NCI-H1048 (cell line): ENCODE measurements at regions not wholly inside any gene's neighbourhood (a gene's known extent, or its start where the extent isn't known, plus 50 kb on each side); places are given as distances from the start of the nearest gene placed in this dataset.

Source experiments
- DNase-seq: peaks from one replicate; lab custom pipeline; 2025; lab: John Stamatoyannopoulos, UW

DNA sequence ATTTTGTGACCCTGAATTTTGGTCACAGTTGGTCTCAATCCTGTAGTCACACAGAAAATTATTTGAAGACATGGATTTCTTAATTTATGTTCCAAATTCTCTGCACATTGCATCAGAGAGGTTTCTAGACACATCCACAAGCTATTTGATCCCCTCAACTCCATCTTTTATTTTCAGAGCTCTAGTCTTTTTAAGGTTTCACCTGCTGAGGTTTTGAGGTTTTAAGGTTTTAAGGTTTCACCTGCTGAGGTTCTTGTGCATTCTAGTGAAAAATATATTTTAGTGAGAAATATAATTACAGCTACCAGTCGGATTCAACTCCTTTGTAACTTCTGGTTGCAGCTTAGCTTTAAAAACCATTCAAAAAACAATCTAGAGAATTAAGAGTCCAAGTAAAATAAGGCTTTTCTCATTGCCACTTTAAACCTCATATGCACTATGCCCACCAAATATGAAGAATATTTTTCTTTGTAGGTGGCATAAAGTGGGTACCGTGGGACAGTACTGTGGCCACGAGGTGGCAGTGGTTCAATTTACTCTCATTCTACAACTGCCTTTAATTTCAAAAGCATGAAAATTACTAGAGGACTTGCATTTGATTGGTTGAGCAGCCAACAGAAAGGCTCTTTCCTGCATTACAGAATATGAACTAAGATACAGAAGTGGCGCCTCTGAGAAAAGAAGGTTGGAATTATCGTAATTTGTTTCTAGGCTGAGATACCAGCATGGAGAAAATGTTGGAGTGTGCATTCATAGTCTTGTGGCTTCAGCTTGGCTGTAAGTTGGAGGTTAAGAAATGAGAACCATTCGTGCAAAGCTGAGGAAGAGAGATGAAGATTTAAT is 366.5 kb upstream of the OR4E1 start:
- DNase-seq, result no peak

DNA sequence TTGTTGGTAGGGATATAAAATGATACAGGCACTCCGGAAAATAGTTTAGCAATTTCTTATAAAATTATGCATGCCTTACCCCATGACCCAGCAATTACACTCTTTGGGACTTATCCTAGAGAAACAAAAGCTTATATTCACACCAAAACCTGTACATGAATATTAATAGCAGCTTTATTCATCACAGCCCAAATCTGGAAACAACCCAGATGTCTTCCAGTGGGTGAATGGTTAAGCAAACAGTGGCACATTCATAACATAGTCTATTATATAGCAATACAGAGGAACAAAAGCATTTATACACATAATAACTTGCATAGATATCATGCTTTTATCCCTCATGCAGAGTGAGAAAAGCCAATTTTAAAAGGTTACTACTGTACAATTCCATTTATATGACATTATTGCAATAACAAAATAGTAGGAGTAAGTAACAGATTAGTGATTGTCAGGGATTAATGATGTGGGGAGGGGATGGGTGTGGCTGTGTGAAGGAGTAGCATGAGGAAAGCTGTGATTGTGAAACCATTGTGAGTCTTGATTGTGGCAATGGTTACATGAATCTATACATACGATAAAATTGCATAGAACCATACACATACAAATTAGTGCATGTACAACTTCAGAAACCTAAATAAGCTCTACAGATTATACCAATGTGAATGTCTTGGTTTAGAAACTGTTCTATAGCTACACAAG is 363.1 kb upstream of the OR4E1 start:
- no peak for DNase-seq

DNA sequence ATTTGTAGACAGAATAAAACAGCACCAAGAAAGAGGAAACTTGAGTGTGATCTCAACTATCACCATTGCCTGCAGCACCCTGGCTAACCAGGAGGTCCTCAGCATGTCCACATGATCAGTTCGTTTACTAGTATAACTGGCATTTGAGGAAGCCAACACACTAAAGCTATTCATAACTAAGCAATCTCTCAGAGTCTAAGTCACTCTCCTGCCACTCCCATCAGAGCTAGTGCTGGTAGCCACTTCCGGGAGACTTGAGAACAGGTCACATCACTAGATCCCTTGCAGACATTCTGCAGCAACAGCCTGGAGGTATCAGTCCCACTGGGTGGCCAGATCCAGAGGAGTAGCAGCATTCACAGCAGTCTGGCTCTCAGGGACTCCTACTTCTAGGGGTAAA is 352.9 kb upstream of the OR4E1 start:
- no peak for DNase-seq

DNA sequence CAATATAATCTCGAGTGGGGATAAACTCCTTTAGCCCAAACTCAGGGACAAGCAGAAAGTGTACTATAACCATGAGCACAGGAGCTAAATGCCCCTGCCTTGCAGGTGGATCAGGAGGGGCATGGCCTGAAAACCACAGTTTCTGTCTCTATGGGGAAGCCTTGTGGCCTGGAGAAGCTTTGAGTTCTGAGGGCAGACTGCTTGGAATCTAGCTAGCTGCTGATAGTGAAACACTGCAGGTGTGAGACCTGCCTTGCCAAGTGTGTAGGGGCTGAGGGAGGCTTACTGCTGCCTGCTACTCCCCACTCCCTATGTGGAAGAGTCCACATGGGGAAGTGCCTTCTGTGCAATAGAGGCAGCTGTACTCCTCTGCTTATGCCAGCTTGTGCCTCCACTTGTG is 352.3 kb upstream of the OR4E1 start:
- no peak for DNase-seq

DNA sequence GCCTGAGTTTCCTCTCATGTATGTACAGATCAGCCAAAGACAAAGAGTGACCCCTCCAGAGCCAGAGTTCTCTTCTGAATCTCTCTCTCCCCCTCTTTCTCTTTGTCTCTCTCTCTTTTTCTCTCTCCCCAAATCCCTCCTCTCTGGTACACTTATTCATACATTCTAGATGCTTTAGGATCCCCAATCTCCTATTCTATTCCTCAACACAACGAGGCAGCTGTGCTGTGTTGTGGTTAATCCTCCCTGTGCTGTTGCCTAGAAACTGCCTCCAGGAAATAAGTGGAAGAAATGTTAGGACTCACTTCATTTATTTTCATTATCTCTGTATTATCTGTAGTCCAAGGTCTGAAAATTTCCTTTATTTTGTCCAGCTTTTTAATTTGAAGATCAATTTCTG is 350.5 kb upstream of the OR4E1 start:
- no peak for DNase-seq

DNA sequence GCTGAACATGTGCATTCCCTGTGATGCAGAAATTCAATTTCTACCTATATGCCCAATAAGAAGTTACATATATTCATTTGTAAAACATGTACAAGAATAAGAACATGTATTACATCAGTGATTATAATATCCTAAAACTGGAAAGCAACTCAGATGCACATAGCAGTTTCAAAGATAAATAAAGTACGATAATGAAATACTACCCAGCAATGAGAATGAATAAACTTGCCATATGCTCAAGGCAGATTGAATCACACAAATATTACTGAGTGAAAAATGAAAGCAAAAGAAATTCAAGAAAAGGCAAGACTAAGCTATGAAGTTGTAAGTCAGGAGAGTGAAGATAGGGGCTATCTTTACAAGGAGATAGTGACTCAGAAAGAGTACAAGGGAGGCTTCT is 345.3 kb upstream of the OR4E1 start:
- no peak for DNase-seq

DNA sequence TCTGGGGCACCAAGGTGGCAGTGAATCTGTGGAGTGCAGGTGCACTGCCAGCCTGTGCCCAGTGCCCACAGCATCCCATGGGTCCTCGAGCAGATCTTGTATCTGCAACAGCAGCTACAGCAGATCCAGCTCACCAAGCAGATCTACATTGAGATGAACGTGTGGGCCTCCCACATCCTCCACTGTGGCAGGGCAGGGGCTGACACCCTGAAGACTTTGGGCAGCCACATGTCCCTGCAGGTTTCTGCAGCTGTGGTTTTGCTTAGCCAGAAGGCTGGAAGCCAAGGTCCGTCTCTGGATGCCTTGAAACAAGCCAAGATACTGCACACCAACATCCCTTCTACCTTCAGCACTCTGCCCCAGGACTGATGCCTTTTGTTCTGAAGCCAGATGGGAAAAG is 338.8 kb upstream of the OR4E1 start:
- no peak for DNase-seq

DNA sequence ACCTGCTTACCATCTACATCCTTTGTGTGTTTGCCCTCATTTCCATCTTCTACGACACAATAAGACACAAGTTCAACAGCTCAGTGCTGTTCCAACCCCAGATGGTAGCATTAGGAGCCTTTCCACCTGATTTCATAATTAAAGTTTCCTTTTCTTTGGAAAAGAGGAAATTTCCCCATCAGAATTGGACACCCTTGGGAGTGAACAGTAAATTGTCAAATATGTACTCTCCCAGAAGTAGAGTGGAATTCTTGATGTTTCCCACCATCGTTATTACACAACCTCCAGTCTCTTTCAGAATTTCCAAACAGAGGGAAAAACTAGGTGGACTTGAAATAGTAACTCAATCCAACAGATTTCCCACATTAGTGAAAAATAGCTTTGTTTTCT is 337.6 kb upstream of the OR4E1 start:
- DNase-seq, result no peak

DNA sequence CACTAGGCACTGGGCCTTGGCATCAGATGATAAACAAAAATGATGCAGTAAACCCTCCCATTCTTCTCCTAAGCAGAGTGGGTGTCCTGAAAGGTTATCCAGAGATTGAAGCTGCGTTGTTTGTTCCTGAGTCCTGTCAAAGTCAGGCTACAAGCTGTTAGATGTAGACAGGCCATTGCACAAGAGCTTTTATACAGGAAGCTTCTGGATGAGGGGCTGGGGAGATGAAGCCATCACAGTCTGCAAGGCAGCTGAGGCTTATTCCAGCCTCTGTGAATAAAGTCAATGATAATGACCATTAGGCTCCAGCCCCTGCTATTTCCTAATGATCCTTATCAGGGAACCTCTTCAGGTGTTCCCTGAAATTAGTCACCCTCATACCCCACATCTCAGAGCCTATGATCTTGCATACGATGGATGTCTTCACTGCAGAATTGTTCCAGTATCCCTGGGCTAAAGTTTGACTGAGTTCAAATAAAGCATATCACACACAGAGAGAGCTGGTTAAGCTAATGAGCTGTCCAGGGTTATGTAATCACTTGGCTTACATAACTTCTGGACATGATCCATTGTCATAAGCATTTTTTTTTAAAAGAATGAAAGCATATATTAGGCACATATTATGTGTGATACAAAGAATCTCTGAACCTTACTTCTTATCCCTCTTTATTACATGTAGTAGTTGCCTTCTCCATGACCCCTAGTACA is 337.1 kb upstream of the OR4E1 start:
- no peak for DNase-seq

DNA sequence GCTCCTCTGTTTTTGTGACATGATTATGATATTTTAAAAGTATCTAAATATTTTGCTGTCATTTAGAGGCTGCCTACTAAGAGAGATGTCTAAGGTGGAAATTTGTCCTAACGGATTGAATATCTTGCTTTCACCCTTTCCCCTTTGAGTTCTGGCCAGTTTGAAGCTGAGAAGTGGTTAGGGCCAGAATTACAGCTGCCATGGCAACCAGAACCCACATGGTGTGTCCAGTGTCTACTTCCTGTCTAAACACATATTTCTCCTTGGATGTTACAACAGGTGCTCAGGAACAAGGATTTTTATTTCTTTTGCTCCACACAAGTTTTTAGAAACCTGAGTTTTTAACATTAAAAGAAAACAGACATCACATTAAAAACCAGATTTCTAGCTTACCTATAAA is 335.1 kb upstream of the OR4E1 start:
- no peak for DNase-seq

DNA sequence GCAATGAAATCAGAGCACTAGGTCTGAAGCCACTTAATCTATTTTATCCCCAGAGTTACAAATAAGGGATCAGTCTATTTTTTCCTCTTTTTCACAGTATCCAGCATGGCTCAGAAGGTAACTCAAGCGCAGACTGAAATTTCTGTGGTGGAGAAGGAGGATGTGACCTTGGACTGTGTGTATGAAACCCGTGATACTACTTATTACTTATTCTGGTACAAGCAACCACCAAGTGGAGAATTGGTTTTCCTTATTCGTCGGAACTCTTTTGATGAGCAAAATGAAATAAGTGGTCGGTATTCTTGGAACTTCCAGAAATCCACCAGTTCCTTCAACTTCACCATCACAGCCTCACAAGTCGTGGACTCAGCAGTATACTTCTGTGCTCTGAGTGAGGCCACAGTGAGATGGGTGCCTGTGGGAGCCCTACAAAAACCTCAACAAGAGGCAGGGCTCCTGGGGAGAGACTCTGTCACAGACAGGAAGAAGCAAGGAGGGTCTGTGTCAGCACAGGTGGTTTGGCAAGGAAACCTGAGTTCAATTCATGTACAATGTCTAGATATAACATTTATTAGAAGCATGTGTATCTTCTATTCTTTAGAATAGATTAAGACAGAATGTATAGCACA is 334.3 kb upstream of the OR4E1 start:
- DNase-seq, result no peak

DNA sequence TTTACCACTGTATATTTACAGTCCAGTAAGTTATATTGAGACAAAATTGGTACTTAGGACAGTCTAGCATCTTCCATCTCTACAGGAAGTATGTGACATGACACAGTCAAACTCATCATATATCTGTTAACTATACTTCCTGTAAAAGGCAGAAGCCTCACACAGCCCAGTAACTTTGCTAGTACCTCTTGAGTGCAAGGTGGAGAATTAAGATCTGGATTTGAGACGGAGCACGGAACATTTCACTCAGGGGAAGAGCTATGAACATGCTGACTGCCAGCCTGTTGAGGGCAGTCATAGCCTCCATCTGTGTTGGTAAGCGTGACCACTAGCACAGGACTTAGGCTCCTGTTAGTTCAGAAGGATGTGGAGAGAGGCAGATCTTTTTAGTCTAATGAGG is 333.7 kb upstream of the OR4E1 start:
- DNase-seq, result no peak

DNA sequence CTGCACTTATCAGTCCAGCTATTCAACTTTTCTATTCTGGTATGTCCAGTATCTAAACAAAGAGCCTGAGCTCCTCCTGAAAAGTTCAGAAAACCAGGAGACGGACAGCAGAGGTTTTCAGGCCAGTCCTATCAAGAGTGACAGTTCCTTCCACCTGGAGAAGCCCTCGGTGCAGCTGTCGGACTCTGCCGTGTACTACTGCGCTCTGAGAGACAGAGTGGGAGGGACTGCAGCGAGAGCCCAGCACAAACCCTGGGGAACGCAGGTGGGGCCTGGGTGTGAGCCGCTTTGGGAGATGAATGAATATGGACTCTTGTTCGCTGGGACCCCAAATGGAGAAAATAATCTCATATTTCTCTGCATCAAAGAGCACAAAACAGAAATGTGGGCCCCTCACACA is 329.8 kb upstream of the OR4E1 start:
- no peak for DNase-seq

DNA sequence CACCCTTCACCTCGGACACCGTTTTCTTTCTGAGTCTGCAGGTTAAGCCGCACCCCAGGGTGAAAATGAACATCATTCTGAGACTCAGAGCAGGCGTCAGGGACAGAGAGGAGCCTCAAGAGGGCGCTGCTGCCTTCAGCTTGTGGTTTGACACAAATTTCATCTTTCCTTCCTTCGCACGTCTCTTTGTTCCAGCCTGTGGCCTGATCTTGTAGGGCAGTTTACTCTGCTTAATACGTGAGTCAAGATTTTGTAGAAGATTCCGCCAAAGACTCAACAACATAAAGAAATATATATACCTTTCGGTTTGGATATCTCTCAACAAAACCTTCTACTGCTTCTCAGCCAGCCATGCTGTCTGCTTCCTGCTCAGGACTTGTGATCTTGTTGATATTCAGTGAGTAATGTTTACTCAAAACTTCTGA is 329.3 kb upstream of the OR4E1 start:
- DNase-seq, result no peak

DNA sequence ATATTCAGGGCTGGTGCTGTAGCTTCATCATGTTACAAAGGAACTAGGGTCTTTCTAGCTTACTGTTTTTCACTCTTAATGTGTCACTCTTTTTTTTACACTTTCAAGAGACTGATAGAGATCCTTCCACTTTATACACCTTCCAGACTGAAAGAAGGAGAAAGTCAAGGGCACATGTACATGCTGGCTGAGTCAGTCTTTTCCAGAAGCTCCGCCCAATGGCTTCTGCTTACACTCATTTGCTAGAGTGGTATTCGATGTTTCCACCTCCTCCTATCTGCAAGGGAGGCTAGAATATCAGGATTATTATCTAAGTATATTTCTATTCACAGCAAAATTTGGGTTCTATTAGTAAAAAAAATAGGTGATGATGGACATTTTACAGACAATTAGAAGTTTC is 325.8 kb upstream of the OR4E1 start:
- DNase-seq, result no peak

DNA sequence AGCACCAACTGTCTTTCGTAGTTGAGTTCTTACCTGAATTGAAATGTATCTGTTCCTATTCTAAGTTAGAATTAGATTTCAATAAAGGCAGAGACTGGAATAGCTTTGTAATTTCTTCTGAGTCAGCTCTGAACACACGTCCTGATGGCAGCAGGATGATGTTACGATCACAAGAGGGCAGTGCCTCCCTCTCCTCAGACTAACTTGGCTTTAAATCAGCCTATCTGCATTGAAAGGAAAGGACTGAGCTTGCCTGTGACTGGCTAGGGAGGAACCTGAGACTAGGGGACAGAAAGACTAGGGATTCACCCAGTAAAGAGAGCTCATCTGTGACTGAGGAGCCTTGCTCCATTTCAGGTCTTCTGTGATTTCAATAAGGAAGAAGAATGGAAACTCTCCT is 323.7 kb upstream of the OR4E1 start:
- DNase-seq, result no peak

DNA sequence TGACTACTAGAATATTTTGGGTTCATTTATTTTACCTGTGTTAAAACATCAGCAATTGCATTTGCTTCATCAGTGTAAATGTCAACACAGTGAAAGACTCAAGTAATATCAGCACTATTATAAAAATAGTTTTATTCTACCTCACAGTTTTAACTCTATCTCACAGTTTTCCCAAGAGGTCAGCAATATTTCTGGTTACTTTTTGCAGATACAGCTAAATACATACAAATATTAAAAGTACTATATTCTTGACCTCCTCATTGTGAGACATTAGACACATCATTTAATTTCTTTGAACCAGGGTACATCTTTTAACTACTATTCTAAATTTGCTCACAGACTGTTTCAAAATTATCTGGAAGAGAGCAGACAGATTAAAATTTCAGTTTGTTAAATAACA is 321.7 kb upstream of the OR4E1 start:
- no peak for DNase-seq

DNA sequence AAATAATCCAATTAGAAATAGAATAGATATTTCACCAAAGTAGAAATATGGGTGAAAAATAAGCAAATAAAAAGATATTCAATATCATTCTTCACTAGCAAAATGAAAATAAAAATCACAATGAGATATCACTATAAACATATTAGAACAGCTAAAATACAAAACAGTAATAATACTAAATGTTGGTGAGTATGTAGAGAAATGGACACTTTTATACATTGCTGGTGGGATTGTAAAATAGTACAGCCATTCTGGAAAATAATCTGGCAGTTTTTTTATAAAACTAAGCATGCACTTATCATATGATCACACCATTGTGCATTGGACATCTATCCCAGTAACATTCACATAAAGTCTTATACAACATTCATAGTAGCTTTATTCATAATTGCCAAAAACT is 320.2 kb upstream of the OR4E1 start:
- no peak for DNase-seq

DNA sequence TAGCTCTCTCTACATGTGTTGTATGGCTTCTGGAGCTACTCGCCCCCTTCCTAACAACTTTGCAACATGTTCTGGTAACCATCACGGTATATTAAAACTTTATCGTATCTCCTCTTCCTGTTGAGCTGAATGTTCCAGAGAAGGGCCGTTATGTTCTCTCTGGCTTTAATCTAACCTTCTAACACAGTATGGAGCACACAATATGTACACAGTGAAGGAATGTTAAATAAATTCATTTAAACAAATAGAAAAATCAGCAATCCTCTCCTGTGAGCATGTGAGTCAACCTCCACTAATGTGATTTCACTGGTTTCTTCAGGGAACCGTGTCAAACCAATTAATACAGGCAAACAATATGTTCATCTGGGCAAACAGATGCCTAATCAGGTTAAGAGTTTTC is 319.5 kb upstream of the OR4E1 start:
- no peak for DNase-seq

DNA sequence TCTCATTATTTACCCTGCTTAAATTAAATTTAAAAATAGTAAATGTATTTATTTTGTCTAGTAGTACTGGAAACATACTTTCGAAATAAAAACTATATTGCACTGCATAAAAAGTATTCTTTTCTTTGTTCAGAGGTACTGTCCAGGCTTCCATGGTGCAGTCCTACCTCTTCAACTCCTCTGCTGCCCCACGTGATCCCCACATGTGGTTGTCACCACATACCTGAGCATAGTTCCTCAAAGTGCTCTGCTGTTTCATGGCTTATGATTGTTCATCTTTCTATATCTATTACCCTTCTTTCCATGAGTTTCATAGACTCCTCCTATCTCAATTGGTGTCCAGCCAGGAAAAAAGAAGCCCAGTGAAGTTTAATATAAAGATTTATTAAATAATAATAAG is 317.5 kb upstream of the OR4E1 start:
- no peak for DNase-seq

DNA sequence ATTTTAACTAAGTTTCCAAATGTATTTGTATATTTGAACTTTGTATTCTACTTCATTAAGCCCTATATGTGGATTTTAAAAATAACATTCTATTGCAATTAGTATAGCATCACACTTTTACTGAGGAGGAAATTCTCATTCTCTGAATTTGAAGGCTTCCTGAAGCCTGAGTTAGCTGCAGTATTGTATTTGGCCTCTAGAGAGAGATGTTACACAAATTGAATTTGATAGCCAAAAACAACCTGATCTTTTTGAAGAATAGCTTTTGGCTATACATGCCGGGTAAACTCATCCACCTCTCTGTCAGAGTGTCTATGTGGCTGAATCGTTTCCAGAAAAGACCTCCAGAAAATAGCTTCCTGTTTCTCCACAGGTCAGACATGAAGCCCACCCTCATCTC is 316.5 kb upstream of the OR4E1 start:
- DNase-seq, result no peak

DNA sequence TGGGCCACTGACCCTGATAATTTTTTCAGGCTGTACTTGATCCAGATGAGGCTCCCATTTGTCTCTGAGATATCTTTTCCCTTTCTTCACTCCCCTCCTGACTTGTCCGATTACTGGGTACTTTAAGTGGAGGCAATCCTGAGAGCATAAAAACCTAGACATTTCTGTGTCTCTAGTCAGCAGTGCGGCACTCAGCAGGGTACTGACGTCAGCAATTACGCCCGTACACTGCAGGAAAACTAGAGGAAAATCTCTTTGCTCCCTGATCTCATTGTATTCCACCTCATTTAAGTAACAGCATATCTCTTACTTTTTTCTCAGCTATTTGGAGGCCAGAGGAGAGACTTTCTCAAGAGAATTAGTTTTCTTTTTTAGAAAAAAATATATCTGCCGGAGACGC is 315.5 kb upstream of the OR4E1 start:
- no peak for DNase-seq

DNA sequence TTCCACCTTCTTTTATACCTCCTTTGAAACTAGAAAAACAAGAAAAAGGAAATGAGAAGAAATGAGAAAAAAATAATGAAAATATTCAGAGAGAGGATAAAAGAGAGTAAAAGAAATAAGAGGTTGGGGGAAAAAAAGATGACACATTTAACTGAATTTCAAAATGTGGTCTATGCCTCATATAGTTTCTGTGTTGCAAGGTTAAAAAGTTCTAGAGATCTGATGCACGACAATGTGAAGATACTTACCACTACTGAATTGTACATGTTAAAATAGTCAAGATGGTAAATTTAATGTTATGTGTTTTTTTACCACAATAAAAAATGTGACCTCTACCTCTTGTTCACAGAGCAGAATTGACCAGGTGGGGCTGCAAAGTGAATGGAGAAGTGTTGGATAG is 314.8 kb upstream of the OR4E1 start:
- no peak for DNase-seq
